WI38 (cell line): ENCODE measurements at regions not wholly inside any gene's neighbourhood (a gene's known extent, or its start where the extent isn't known, plus 50 kb on each side); places are given as distances from the start of the nearest gene placed in this dataset.

Source experiments
- H3K4me3 ChIP-seq: 2 replicates; pipeline ENCODE4 v1.5.1; 2011; ENCODE audit warnings: low read depth, mild to moderate bottlenecking, control low read depth, low read length
- CTCF ChIP-seq: IDR thresholded peaks from 2 replicates; pipeline ENCODE4 v1.5.1; 2012; ENCODE audit warnings: low read depth, mild to moderate bottlenecking, control low read depth, low read length

GRCh38 chr12:30420561-30420960 lies 275.1 kb downstream of the IPO8 start:
- H3K4me3 ChIP-seq = no peak overlapping the region
- TF ChIP-seq CTCF = no peak

- no peak overlapping the region for H3K4me3 ChIP-seq
- no peak for TF ChIP-seq CTCF
These were observed 277.9 kb downstream of the IPO8 start for GRCh38 chr12:30417697-30418231.

GRCh38 chr12:30416631-30417030 lies 279.0 kb downstream of the IPO8 start:
- no peak overlapping the region for H3K4me3 ChIP-seq
- no peak for TF ChIP-seq CTCF

GRCh38 chr12:30415777-30416176 lies 279.9 kb downstream of the IPO8 start:
- H3K4me3 ChIP-seq = no peak overlapping the region
- TF ChIP-seq CTCF = no peak

- TF ChIP-seq CTCF = no peak
- H3K4me3 ChIP-seq = no peak overlapping the region
These were observed 281.2 kb downstream of the IPO8 start for GRCh38 chr12:30414507-30414906.

GRCh38 chr12:30400349-30400748 lies 295.3 kb downstream of the IPO8 start:
- no peak for TF ChIP-seq CTCF
- H3K4me3 ChIP-seq = no peak overlapping the region

GRCh38 chr12:30399859-30400258 lies 295.8 kb downstream of the IPO8 start:
- no peak for TF ChIP-seq CTCF
- H3K4me3 ChIP-seq = no peak overlapping the region
